ENCODE measurements at regions not wholly inside any gene's neighbourhood (a gene's known extent, or its start where the extent isn't known, plus 50 kb on each side); places are given as distances from the start of the nearest gene placed in this dataset.
"Not testable (repeated sequence)": the region's sequence is repeated elsewhere in the genome, so short reads cannot be mapped to it uniquely, and the experiment has no call there.

DNA sequence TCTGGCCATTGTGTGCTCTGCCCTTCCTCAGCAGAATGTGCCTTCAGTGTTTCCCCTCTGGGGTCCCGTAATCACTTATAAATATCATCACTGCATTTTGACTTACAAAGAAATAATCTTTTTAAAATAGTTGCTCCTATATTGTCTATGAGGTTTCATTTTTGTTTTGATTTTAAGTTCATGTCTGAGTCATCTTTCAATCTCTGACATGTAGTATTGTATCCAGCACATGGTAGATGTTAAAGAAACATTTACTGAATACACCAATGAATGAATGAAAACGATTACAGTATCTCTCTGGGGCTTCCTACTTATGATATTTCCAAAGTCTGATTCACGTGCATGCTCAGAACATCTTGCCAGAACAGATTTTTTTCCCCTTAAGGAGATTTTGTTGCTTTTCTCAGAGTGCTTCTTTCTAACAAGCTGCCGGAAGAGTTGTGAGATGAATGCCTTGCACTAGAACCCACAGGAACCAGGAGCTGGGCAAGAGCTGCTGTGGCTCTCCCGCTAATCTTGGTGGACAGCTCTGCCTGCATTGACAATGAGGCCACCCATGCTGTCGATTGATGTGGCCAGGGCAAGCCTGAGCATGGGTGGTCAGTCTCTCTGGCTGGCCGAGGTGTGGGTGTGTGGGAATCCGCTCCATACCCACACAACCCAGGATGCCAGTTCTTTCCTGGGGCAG, 199.4 kb downstream of the CYRIA start:
- no peak for DNase-seq (ENCODE audit: low read depth, low spot score)

GRCh38 chr2:16464641-16465040, 201.0 kb downstream of the CYRIA start:
- DNase-seq (ENCODE audit: low read depth, low spot score) = no peak

DNA sequence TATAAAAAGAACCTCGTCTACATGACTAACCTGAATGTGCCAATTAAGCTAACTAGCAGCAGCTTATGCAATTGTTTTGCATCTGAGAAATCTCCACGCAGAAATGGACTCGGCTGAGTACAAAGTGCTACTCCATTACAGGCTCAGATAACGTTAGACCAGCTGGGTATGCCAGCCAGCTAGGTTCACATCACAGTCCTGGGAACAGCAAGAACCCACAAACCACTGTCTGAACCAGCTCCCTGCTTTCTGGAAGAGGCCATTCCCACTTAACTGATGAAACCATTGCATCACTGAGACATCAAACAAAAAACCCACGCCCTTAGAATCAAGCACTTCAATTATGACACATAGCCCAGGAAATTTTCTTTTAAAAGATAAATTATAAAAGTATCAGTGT, 202.7 kb downstream of the CYRIA start:
- no peak for DNase-seq (ENCODE audit: low read depth, low spot score)

GRCh38 chr2:16461672-16462071, 204.0 kb downstream of the CYRIA start:
- DNase-seq (ENCODE audit: low read depth, low spot score) = no peak

- DNase-seq (ENCODE audit: low read depth, low spot score) = no peak
Observed at GRCh38 chr2:16459606-16460005, 206.0 kb downstream of the CYRIA start.

GRCh38 chr2:16454621-16455020, 211.0 kb downstream of the CYRIA start:
- no peak for DNase-seq (ENCODE audit: low read depth, low spot score)

DNA sequence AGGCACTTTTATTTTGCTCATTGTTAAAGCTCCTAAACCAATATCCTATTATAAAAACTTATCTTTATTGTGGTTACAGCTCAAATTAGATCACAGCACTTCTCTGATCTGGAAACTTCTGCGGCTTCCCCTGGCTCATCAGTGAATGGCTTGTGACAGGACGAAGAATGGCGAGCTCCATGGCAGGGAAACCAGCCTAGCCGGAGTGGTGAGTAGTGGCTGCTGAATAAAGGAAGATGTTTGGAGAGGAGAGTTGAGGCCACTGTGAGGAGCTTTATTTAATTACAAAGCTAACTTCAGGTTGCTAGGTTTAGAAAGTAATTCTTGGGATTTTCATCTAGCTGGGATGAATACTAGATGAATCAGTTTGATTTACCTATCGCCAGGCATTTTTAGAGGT, 213.5 kb downstream of the CYRIA start:
- DNase-seq (ENCODE audit: low read depth, low spot score) = no peak

- no peak for DNase-seq (ENCODE audit: low read depth, low spot score)
Observed at GRCh38 chr2:16446706-16447105, 218.9 kb downstream of the CYRIA start.

DNA sequence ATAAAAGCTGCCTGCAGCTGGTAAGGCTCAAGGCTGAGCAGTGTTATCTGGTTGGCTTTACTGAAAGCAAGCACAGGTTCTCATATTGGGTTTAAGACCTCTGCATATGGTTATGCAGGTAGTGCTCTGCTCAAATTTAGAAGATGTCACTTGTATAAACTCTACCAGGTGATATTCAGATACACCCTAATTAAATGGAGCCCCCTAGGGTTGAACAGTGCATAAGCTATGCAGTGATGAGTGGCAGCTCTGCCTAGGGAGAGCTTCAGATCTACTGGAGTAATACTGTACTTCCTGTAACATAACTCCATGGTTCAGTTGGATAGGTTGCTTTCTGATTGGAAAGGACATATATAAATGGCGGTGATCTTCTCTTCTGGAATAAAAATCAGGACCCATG, 222.7 kb downstream of the CYRIA start:
- no peak for DNase-seq (ENCODE audit: low read depth, low spot score)

GRCh38 chr2:16441431-16441830, 224.2 kb downstream of the CYRIA start:
- no peak for DNase-seq (ENCODE audit: low read depth, low spot score)

DNA sequence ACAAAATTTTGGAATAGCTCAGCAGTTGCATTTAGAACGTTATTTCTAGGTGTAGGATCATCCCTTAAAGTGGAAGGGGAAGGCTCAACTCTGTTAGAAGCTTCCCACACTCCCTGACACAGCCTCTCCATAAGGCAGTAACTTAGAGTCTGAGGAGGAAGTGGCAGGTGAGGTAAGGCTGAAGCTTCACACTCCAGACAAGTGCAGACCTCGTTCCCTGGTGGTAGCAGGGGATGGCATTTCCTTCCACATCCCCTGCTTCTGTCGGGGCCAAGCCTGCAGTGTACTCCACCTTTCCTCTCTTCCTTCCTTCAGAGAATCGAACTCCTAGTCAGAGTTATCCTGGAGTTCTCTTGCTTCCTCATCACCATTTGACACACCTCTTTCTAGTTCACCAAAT, 224.7 kb downstream of the CYRIA start:
- DNase-seq (ENCODE audit: low read depth, low spot score) = no peak

GRCh38 chr2:16438613-16439321, 226.9 kb downstream of the CYRIA start:
- no peak for DNase-seq (ENCODE audit: low read depth, low spot score)

GRCh38 chr2:16437189-16437588, 228.4 kb downstream of the CYRIA start:
- no peak for DNase-seq (ENCODE audit: low read depth, low spot score)

DNA sequence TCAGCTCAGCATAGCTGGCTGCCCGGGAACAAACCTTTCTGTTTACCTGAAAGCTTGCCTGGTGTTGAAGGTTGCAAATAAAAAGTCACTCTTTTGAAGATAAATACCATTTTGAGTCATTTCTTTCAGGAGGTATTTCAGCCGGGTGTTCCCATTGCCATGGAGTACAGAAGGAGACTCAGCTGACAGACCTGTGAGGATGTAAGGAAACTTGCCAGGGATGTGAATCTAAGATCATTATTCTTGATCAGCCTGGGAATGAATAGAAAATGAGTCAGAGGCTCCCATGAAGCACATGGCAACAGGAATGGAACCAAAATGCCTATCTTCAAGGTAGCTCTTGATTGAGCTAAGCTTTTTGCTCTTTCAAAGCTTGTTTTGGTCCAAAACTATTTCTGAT, 231.2 kb downstream of the CYRIA start:
- DNase-seq (ENCODE audit: low read depth, low spot score) = no peak

GRCh38 chr2:16430846-16431245, 234.8 kb downstream of the CYRIA start:
- no peak for DNase-seq (ENCODE audit: low read depth, low spot score)

- DNase-seq (ENCODE audit: low read depth, low spot score) = no peak
Observed at GRCh38 chr2:16429431-16430145, 236.0 kb downstream of the CYRIA start.

DNA sequence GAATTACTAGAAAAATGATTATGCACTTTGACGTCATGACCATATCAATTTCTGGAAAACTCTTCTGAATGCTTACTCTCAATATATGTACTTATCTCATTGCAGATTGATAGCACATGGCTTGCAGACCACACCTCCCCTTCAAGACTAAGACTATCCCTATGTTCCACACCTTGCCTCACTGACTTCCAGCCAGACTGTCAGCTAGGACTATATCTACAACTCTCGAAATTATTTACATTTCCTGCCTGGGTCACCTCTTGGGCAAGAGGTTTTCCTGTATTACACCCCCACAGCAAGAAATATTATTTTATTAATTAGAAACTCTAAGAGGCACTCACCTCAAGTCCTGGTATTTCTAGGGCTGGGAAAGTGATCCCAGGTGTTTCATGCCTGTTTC, 236.6 kb downstream of the CYRIA start:
- no peak for DNase-seq (ENCODE audit: low read depth, low spot score)

DNA sequence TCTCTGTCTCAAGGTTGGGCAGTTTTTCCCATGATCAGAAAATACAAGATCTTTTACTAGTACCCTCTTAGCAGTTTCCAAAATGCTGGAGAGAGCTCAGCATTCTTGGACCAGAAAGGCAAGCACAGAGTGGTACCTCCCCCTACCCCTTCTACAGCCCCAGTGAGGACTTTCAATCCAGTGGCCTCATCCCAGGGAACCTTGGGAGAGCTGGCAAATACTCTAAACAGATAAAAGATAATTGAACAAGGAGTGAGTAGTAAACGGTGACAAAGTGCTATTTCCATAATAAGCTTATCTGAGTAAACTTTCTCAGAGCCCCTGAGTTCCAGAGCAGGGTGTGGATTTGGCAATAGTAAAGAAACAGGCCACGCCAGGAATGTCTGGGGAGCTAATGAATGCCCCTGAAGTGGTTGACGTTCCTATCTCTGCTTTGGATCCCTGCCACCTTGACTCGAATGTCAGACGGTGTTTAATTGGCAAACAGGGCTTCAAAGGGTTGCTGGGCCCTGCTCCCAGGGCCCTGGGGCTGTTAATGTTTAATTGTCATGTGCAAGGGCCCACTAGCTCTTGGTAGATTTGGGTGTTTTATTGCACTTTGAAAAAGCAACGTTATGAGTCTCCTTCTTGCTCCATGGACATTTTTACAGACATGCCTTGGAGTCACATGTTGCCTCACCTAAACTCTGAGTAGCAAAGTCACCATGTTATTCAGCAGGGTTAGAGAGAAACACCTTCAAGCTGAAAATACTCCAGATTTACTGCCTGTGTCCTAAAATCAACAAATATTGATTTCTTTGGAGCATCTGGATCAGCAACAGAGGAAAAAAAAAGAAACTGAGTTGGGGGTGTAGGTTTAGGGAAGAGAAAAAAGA, 239.9 kb downstream of the CYRIA start:
- no peak for DNase-seq (ENCODE audit: low read depth, low spot score)

- no peak for DNase-seq (ENCODE audit: low read depth, low spot score)
Observed at GRCh38 chr2:16420421-16420820, 245.2 kb downstream of the CYRIA start.

DNA sequence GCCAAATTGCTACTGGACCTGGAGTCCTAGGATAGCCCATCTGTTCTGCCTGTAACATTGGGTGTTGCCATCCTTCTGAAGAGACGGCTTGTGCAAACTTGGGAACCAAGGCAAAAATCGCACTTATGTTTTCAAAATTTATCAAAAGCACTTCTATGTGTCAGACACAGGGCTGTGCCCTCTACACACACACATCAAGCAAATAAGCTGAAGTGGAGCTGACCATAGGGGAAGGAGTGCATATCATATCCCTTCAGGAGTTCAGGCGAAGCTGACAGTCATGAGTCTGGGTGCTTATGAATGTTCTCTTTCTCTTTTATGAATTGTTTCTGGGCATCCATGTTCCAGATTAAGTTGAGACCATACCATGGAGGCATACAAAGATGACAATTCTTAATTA, 247.9 kb downstream of the CYRIA start:
- no peak for DNase-seq (ENCODE audit: low read depth, low spot score)

DNA sequence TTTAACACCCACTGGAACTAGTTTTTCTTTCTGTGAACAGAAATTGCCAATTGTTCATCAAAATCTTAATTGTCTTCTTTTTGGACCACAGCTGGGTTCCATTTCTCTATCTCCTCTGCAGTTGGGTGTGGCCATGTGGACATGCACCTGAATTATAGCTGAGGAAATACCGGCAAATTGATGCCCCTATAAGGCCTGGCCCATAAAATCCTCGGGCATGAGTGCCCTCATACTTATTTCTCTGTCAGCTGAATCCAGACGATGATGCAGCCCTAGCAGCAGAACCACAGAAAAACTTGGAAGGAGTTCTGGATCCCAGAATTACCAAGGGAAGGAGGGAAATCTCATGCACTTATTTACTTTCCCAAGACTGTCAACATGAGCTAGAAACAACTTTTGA, 249.0 kb downstream of the CYRIA start:
- no peak for DNase-seq (ENCODE audit: low read depth, low spot score)

- not testable (repeated sequence) for DNase-seq (ENCODE audit: low read depth, low spot score)
Observed at GRCh38 chr2:16415861-16416260, 249.8 kb downstream of the CYRIA start.

All from activated naive CD8-positive, alpha-beta T cell treated with anti-CD3 and anti-CD28 coated beads, Interleukin-2, amount 50 U/mL, for 16 hours (primary cell).